ENCODE measurements at regions not wholly inside any gene's neighbourhood (a gene's known extent, or its start where the extent isn't known, plus 50 kb on each side); places are given as distances from the start of the nearest gene placed in this dataset.

GRCh38 chr4:58739275-58739674 is 1629.1 kb upstream of the IGFBP7 start:
- Histone ChIP-seq H3K4me1 (ENCODE audit: control insufficient read depth, insufficient read depth, low read length) (no peaks in the 10 kb centered on the region), H3K4me2 (ENCODE audit: control insufficient read depth, insufficient read depth) (no peak overlapping the region), H3K9me3 (replicated peaks; ENCODE audit: control insufficient read depth, insufficient read depth, low read length) (no peaks in the 10 kb centered on the region), H3K36me3 (ENCODE audit: control insufficient read depth in 2 of 2, insufficient read depth in 2 of 2, low read length in 1 of 2) (no peaks in the 10 kb centered on the region), H4K20me1 (ENCODE audit: control insufficient read depth, insufficient read depth) (no peaks in the 10 kb centered on the region), H3K9ac (ENCODE audit: control insufficient read depth, insufficient read depth, low read length) (no peak overlapping the region), H3K27ac (ENCODE audit: control insufficient read depth, insufficient read depth) (no peak overlapping the region), H2AFZ (ENCODE audit: control insufficient read depth, low read depth, low read length) (no peak overlapping the region), H3K27me3 (replicated peaks in 1 of 2; ENCODE audit: control insufficient read depth in 2 of 2, insufficient read depth in 2 of 2, low read length in 1 of 2) (no peaks in the 10 kb centered on the region), H3K79me2 (ENCODE audit: control insufficient read depth, insufficient read depth, low read length) (no peaks in the 10 kb centered on the region), H3K4me3 (no peak overlapping the region)
- RAD21 ChIA-PET (ENCODE audit: unreplicated experiment) = no interaction called here
- SMC1A ChIA-PET (ENCODE audit: uncharacterized antibody, unreplicated experiment) = interaction anchor here (1.5 kb wide), 1 partner anchor 9 kb away, joined by 3 read pairs; no protein-coding TSS in a partner anchor
- no TSS peak for BruUV-seq (replicated peaks)
- intact Hi-C loops (cut with micrococcal nuclease; ENCODE audit: unreplicated experiment) = no loop called here
- DNase-seq (ENCODE audit: low read depth, low spot score) (no peak), ATAC-seq (no peak), FAIRE-seq (no peak)
- 52% methylated on average over 1 of the region's 1 CpG for WGBS (ENCODE audit: insufficient coverage, insufficient replicate concordance, low lambda C conversion rate, missing lambda C conversion rate)
- POLR2A ChIA-PET = interaction anchor here (0.6 kb wide), 1 partner anchor 14 kb away, joined by 4 read pairs; no protein-coding TSS in a partner anchor
- in situ Hi-C loops (cut with MboI) = no loop called here
- TF ChIP-seq GABPA (IDR thresholded peaks at IDR 0.05; ENCODE audit: low read depth) = no peak
- CTCF ChIA-PET = no interaction called here

DNA sequence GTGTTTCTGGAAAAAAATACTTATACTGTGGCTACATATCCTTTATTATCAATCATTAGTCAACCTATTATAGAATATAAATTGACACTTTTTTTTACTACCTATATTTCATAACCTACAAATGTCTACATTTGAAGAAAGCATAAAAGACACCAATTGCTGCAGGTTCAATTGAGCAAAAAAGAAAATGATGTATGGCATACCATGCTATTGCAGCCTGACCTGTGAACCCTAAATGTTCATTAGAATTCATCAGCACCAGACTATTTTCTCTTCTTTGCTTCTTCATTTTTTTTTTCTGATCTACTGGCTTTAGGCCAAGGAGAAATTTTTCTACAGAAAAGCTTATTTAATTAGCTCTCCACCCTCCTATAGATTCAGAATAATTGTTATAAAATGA is 1628.2 kb upstream of the IGFBP7 start:
- ChIA-PET POLR2A (interaction anchor here (0.7 kb wide), 1 partner anchor 308 kb away, joined by 3 read pairs; no protein-coding TSS in a partner anchor), RAD21 (ENCODE audit: unreplicated experiment) (interaction anchor here (0.7 to 1.1 kb wide), 2 partner anchors 18 to 25 kb away, joined by 3 read pairs; no protein-coding TSS in a partner anchor), CTCF (no interaction called here), SMC1A (ENCODE audit: uncharacterized antibody, unreplicated experiment) (interaction anchor here (0.7 kb wide), 1 partner anchor 1538 kb away, joined by 3 read pairs; no protein-coding TSS in a partner anchor)
- in situ Hi-C loops (cut with MboI) = no loop called here
- no peak for FAIRE-seq
- Histone ChIP-seq H3K27me3 (replicated peaks in 1 of 2; ENCODE audit: control insufficient read depth in 2 of 2, insufficient read depth in 2 of 2, low read length in 1 of 2) (no peaks in the 10 kb centered on the region), H3K79me2 (ENCODE audit: control insufficient read depth, insufficient read depth, low read length) (no peaks in the 10 kb centered on the region), H3K36me3 (ENCODE audit: control insufficient read depth in 2 of 2, insufficient read depth in 2 of 2, low read length in 1 of 2) (no peaks in the 10 kb centered on the region), H3K9me3 (replicated peaks; ENCODE audit: control insufficient read depth, insufficient read depth, low read length) (no peaks in the 10 kb centered on the region), H3K9ac (ENCODE audit: control insufficient read depth, insufficient read depth, low read length) (no peak overlapping the region), H3K4me2 (ENCODE audit: control insufficient read depth, insufficient read depth) (no peak overlapping the region), H4K20me1 (ENCODE audit: control insufficient read depth, insufficient read depth) (no peaks in the 10 kb centered on the region), H3K4me3 (no peak overlapping the region), H3K4me1 (ENCODE audit: control insufficient read depth, insufficient read depth, low read length) (no peaks in the 10 kb centered on the region), H3K27ac (ENCODE audit: control insufficient read depth, insufficient read depth) (no peak overlapping the region), H2AFZ (ENCODE audit: control insufficient read depth, low read depth, low read length) (no peak overlapping the region)
- intact Hi-C loops (cut with micrococcal nuclease; ENCODE audit: unreplicated experiment) = no loop called here
- no peak for TF ChIP-seq RBBP5 (conservative IDR thresholded peaks at IDR 0.05)
- no peak for TF ChIP-seq IRF3 (IDR thresholded peaks at IDR 0.05)
- TF ChIP-seq ASH2L (IDR thresholded peaks at IDR 0.05; ENCODE audit: borderline replicate concordance, low read depth) = no peak
- TF ChIP-seq MTA2 (IDR thresholded peaks at IDR 0.05; ENCODE audit: low read depth) = no peak
- TF ChIP-seq, protein P1, sequence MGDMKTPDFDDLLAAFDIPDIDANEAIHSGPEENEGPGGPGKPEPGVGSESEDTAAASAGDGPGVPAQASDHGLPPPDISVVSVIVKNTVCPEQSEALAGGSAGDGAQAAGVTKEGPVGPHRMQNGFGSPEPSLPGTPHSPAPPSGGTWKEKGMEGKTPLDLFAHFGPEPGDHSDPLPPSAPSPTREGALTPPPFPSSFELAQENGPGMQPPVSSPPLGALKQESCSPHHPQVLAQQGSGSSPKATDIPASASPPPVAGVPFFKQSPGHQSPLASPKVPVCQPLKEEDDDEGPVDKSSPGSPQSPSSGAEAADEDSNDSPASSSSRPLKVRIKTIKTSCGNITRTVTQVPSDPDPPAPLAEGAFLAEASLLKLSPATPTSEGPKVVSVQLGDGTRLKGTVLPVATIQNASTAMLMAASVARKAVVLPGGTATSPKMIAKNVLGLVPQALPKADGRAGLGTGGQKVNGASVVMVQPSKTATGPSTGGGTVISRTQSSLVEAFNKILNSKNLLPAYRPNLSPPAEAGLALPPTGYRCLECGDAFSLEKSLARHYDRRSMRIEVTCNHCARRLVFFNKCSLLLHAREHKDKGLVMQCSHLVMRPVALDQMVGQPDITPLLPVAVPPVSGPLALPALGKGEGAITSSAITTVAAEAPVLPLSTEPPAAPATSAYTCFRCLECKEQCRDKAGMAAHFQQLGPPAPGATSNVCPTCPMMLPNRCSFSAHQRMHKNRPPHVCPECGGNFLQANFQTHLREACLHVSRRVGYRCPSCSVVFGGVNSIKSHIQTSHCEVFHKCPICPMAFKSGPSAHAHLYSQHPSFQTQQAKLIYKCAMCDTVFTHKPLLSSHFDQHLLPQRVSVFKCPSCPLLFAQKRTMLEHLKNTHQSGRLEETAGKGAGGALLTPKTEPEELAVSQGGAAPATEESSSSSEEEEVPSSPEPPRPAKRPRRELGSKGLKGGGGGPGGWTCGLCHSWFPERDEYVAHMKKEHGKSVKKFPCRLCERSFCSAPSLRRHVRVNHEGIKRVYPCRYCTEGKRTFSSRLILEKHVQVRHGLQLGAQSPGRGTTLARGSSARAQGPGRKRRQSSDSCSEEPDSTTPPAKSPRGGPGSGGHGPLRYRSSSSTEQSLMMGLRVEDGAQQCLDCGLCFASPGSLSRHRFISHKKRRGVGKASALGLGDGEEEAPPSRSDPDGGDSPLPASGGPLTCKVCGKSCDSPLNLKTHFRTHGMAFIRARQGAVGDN (IDR thresholded peaks at IDR 0.05) = no peak
- no peak for TF ChIP-seq HDAC2 (IDR thresholded peaks at IDR 0.05)
- no peak for TF ChIP-seq ZSCAN29 (IDR thresholded peaks at IDR 0.05)
- no peak for TF ChIP-seq NFIC (IDR thresholded peaks at IDR 0.05; ENCODE audit: low read depth, low read length)
- no peak for TF ChIP-seq ATF3 (IDR thresholded peaks at IDR 0.05; ENCODE audit: borderline replicate concordance, extremely low read depth, low read depth, low read length)
- no peak for TF ChIP-seq STAT3 (IDR thresholded peaks at IDR 0.05; ENCODE audit: low read depth, low read length)
- ATAC-seq = no peak
- no TSS peak for BruUV-seq (replicated peaks)
- no peak for DNase-seq (ENCODE audit: low read depth, low spot score)

Measured in GM12878 (cell line).